ENCODE measurements at regions not wholly inside any gene's neighbourhood (a gene's known extent, or its start where the extent isn't known, plus 50 kb on each side); places are given as distances from the start of the nearest gene placed in this dataset.

GRCh38 chr9:134266418-134266817, 59.8 kb upstream of the RXRA start:
- Histone ChIP-seq H3K27ac (no peak overlapping the region), H3K4me1 (peaks cover 0 to 16% of the 10 kb centered on the region in 2 donors), H3K36me3 (no peaks in the 10 kb centered on the region), H3K4me3 (no peak overlapping the region), H3K9me3 (no peaks in the 10 kb centered on the region), H3K27me3 (peaks cover 0 to 6% of the 10 kb centered on the region in 2 donors)
- TF ChIP-seq CTCF (IDR thresholded peaks at IDR 0.05), result no peak
- DNase-seq (ENCODE audit: low spot score), result no peak

- no peaks in the 10 kb centered on the region for H3K9me3 ChIP-seq
- peak in 1 of 2 donors; percentile 12 for TF ChIP-seq CTCF (IDR thresholded peaks at IDR 0.05)
- no peak overlapping the region for H3K4me3 ChIP-seq
- no peaks in the 10 kb centered on the region for H3K36me3 ChIP-seq
- H3K27ac ChIP-seq, result peak overlapping the region; percentile 60 to 67
- DNase-seq (ENCODE audit: low spot score), result no peak
- H3K4me1 ChIP-seq, result peaks cover 0 to 16% of the 10 kb centered on the region in 2 donors
- H3K27me3 ChIP-seq, result peaks cover 0 to 6% of the 10 kb centered on the region in 2 donors
Measured at GRCh38 chr9:134267305-134267880, 58.9 kb upstream of the RXRA start.

- Histone ChIP-seq H3K4me1 (peaks cover 0 to 16% of the 10 kb centered on the region in 2 donors), H3K36me3 (no peaks in the 10 kb centered on the region), H3K9me3 (no peaks in the 10 kb centered on the region), H3K4me3 (no peak overlapping the region), H3K27me3 (peaks cover 0 to 6% of the 10 kb centered on the region in 2 donors), H3K27ac (peak overlapping the region; percentile 60 to 67)
- no peak for DNase-seq (ENCODE audit: low spot score)
- no peak for TF ChIP-seq CTCF (IDR thresholded peaks at IDR 0.05)
Measured at GRCh38 chr9:134267881-134268724, 58.2 kb upstream of the RXRA start.

- H3K27ac ChIP-seq, result no peak overlapping the region
- TF ChIP-seq CTCF (IDR thresholded peaks at IDR 0.05), result no peak
- H3K4me1 ChIP-seq, result peaks cover 0 to 16% of the 10 kb centered on the region in 2 donors
- H3K9me3 ChIP-seq, result no peaks in the 10 kb centered on the region
- no peak overlapping the region for H3K4me3 ChIP-seq
- DNase-seq (ENCODE audit: low spot score), result no peak
- no peaks in the 10 kb centered on the region for H3K36me3 ChIP-seq
- H3K27me3 ChIP-seq, result peaks cover 0 to 6% of the 10 kb centered on the region in 2 donors
Measured at GRCh38 chr9:134268747-134269146, 57.5 kb upstream of the RXRA start.

- Histone ChIP-seq H3K4me1 (peaks cover 0 to 16% of the 10 kb centered on the region in 2 donors), H3K27me3 (no peaks in the 10 kb centered on the region), H3K36me3 (no peaks in the 10 kb centered on the region), H3K9me3 (no peaks in the 10 kb centered on the region), H3K27ac (no peak overlapping the region), H3K4me3 (no peak overlapping the region)
- TF ChIP-seq CTCF (IDR thresholded peaks at IDR 0.05), result no peak
- DNase-seq (ENCODE audit: low spot score), result no peak
Measured at GRCh38 chr9:134271338-134272301, 54.6 kb upstream of the RXRA start.

Measured in right atrium auricular region (tissue), 2 donors.